Ureter (tissue), 1 donor: ENCODE measurements at regions not wholly inside any gene's neighbourhood (a gene's known extent, or its start where the extent isn't known, plus 50 kb on each side); places are given as distances from the start of the nearest gene placed in this dataset.
A peak's percentile ranks its signal among the peaks of the same experiment; 100 is the strongest.

Experiments used
- DNase-seq: peaks from one replicate; pipeline ENCODE4 v3.0.0-alpha.2; 2020; ENCODE audit warnings: low spot score
- donor health status: DM: yes; HTN: yes; CAD: no.

DNA sequence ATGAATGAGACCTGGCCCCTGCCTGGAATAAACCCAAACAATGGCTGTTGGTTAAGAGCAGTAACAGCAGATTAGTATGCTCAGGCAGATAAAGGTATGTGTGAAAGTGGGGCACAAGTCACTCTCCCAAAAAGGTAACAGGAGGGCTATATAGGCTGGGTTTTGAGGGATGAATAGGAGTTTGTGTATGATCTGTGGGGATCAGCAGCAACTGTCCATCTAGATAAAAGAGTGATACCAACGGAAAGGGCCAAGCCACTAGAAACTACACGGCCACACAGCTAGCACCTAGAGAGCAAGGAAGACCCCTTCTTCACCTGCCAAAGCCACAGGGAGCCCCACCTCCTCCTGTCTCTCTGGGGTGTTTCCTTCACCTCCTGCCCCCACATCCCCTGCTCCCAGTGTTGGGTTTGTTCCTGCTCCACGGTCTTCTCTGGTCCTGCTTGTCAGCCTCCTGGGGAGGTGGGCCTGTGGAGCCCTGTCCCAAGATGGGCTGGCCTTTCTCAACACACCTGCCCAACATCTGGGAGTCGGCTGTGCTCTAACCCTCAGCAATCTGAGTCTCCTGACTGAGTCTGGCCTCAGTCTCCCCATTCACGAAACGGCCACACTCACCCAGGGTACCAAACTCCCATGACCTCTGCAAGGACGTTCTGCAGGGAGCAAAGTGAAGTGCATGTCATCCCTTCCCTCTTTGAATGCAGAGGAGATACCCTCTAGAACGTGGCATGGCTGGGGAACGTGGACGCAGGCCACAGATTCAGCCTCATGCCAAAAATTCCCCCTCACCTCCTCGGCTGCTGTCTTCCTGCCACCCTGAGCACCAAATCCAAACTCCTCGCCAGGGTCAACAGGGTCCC, 108.2 kb downstream of the NCOR2 start:
- DNase-seq = no peak

DNA sequence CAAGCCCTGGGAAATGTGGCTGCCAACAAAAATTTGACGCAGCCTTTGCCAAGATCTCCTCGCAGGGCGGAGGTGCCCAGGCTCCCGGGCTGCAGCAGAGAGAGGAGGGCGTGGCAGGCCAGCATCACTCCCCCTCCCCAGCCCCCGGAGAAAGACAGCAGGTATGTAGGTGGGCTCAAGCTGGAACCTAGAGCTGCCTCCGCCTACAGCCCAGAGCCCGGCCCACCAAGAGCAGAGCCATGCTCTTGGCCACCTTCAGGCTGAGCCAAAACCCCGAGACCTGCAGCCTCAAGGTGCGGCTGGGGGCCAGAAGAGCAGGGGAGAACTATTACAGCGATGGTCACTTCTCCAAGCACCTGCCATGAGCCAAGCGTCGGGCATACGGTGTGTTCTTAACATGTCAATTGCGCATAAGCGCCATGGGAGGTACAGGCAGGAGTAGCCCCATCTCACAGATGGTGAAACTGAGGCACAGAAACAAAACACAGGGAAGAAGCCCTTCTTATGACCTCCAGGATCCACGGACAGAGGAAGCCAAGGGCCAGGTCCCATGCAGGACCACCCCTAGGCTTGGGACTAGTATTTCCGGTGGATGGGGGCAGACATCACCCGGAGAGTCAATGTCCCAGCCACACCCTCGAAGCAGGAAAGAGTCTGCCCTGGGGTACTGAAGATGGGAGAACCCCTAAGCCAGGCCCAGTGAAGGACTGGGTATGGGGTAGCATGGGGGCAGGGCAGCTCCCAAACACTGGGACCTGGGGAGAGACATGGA, 109.0 kb downstream of the NCOR2 start:
- no peak for DNase-seq

DNA sequence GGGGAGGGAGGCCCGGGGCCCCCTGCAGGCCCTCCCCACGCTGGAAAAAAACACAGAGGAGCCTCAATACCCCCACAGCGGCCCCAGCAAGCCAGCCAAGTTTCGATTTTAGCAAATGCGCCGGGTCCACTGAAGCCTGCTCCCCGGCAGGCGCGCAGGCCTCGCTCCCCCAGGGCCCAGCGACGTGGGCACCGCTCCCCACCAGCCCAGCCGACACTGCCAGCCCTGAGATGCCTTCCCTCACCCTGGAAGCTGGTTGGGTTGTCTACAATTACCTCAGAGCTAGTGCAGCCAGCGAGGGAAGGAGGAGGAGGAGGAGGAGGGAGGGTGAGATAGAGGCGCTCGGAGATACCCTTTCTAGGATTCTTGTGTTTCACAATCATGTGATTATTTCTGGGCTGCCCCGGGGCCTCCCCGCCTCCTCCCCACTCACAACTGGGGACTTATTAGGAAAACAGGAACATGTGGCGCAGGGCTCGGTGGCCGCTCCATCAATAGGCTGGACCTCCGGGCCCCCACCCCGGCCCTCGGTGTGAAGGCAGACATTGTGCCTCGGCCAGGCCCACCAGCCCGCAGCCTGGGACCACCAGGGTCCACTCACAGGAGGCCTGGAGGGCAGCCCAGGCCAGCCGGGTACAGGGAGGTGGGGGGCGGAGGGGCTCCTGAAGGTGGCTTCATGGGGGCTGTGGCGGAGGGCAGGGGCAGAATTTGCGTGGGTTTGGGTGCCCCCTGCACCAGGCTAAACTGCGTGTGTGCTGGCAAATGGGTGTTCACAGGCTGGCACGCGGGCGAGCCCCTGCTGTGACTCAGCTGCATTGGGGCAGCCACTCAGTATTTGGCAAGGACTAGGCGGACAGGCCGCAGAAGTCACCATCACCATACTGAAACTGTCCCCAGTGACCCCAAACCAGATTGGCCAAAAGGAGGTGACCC, 109.9 kb downstream of the NCOR2 start:
- DNase-seq = peak; percentile 85

DNA sequence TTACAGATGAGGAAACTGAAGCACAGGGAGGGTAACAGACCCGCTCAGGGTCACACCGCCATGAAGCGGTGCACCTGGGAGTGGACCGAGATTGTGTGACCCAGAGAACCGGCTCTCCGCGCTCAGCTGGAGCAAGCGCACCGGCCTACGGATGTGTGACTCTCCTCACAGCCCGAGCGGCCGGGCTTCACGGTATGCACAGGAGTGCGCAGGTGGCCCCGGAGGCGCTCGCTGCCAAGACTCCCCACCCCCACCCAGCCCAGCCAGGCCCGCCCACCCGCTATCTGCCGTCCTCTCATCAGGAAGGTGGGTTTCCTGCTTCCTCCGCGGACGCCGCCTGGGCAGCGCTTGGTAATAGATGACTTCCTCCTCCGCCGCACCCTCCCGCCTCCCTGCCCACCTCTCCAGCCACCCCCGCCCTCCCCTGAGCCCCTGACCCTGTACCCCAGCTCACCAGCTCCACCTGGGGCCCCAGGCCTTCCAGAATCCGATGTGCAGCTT, 110.7 kb downstream of the NCOR2 start:
- no peak for DNase-seq

DNA sequence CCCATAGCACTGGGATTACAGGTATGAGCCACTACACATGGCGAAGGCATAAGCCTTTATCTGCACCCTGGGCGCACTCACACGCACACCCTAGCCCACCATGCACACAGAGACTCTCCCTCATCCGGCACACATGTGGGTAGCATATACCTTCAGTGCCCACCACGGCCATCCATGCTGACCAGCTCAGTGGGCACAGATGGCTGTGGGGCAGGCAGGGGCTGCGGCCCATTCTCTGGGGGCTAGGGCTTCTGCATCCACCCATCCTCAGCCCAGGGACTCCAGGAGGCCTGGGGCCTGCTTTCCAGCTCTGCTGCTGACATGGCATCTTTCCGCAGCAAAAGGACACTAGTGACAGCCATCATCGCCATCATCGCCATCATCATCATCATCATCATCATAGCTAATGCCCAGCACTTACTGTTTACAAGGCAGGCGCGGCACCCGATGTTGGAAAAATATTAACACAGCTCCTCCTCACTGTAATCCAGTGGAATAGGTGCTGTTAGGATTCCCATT, 111.2 kb downstream of the NCOR2 start:
- DNase-seq = no peak

DNA sequence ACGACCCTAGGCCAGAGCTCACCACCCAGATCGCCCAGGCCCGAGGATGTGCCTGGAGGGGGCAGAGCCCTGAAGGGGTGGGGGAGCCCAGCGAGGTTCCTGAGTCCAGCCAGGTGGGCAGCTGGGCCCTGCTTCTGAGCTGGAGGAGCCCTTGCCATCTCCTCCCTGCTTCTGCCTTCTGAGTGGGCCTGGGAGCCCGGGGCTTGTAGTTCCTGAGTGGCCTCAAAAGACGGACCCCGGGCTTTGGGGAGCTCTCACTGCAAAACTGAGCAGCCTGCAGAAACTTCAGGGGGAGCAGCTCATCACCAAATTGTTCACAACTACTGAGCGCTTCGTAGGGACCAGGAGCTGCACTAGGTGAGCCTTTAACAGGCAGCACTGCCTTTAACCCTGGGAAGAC, 112.1 kb downstream of the NCOR2 start:
- no peak for DNase-seq

DNA sequence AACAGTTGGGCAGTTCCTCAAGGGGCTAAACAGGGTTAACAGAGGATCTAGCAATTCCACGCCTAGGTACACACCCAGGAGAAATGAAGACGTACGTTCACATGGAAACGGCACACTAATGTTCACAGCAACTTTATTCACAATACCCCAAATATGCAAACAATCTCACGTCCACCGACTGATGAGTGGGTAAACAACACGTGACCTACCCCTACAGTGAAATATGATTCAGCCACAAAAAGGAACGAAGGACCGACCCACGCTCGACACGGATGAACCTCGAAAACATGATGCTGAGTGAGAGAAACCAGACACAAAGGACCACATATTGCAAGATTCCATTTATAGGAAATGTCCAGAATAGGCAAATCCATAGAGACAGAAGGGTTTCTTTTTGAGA, 112.7 kb downstream of the NCOR2 start:
- no peak for DNase-seq

DNA sequence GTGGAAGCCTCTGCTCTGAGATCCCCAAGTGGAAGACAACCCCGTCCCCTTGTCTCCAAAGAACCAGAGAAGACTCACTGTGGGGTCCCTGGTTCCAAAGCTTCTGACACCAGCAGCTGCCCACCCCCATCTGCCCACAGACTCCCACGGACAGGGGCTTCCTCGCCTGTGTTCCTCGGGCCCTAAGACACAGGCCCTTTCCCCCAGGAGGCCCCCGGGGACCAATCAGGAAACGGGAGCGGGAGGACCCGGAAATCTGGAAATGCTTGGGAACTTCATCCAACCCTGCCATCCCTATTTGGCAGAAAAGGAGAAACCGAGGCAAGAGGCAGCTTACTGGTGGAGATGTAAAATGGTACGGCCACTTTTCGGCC, 113.1 kb downstream of the NCOR2 start:
- no peak for DNase-seq

DNA sequence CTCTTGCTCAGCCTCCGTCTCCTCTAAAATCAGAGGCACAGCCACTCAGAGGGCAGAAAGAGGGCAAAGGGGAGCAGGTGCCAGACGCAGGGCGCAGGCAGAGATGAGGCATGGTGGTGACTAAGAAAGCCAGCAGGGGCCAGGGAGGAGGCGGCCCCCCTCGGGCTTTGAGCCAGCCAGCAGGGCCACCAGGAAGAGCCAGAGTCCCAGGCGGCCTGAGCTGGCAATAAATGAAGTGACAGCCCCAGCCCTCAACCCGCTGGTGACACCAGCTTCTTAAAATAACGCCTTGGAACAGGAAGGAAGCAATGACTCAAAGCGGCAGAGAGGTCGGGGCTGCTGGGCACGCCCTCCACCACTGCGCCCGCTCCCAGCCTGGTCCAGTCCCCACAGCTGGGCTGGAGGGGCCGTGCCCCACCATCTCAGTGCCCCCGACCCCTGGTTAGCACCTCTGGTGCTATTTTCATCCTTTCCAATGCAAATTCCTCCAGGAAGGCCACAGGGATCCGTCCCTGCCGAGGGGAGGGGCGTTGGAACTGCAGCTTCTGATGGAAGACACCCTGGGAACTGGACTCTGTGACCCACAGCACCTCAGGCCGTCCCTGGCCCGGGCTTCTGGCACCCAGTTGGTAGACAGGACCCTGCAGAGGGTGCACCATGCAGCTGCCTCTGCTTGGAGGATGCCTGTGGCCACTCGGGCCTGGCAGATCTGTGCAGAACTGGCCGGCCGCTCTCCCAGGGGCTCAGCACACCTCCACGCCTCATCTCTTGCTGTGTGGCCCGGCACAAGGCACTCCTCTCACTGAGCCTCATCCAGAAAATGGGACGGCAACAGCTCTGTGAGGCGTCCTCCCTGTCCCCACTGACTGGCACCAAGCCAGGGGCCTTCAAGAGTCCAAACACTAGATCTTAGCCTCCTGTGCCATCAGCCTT, 113.7 kb downstream of the NCOR2 start:
- peak; percentile 87 for DNase-seq

DNA sequence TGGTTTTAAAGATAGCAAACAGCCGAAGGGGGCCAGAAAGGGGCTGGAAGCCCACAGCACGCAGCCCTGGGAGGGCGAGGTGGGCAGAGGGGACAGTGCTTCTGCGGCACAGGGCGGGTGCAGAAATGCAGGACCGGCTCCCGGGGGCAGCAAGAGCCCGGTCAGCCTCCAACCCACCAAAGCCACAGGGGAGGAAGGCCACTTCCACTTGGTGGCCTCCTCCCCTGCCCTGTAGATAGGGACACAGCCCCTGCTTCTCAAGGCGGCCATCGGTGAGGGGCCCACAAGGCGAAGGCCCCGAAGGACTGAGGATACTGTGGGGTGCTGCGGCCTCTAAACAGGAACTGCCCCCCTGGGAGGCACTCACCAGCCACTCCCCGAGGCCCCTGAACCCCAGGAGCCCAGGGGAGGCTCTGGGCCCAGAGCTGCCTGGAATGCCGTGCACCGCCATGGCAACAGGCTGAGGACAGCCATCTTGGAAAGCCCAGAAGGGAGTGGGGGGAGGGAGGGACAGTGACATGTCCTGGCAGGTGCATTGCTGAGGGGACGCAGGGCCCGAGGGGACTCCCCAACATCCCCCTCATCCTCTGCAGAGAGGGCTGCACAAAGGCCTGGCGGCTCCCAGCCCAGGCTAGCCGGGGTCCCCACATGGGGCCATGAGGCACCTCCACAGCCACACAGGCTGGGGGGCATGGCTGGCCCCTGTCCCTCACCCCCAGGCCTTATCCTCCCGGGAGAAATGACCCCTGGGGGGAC, 114.7 kb downstream of the NCOR2 start:
- DNase-seq = no peak

DNA sequence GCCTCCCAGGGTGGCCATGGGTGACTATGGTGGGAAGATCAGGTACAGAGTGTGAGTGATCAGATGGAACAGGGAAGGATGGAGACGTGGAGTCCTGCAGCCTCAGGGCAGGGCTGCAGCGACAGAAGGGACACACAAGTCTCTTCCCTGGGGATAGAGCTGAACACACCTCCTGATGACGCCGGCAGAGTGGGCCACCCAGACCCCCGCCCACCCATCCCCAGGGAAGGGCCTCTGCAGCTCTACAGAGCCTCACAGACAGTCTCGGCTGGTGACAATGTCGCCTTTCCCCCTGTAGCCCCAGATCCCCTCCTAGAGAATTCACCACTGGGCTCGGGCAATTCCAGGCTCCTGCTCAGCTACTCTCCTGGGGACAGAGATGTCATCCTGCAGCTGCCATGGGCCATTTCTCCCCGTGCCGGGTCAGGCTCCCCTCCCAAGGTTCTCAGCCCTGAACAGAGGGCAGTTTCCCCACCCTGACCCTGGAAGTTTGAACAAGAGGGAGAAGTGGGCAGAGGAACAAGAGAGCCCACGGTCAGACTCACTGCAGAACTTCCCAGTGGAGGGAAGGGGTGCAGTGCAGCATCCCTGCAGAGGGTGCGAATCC, 115.7 kb downstream of the NCOR2 start:
- DNase-seq = no peak

DNA sequence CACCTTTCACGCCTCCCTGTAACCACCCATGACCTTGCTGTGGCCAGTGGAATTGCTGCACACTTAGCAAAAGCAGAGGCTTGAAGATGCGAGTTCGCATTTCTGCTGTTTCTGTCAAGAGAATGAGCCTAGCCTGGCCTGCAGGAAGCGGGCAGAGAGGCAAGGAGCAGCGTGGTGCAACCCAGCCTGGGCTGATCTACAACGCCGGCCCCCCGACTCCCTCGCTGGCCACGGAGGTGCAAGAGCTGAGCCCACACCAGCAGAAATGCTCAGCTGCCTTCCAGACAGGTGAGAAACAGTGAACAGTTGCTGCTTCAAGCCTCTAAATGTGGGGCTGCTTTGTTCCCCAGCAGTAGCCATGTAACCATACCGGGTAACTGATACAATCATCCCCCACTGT, 116.4 kb downstream of the NCOR2 start:
- no peak for DNase-seq

DNA sequence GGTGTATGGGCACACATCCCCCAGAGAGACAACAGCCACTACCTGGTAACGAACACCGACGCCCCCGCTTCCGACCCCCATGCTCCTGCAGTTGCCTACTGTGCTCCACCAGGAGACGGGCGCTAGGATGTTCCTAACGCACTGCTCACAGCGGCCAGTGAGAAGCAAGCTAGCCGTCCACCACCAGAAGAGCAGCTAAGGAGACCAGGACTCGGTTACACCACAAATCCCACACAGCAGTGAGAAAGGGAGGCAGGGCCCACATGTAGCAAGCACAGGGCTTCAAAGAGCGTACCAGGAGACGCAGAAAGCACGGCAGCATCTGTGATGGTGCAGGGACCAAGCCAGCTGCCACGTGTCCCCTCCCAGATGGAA, 117.0 kb downstream of the NCOR2 start:
- no peak for DNase-seq

DNA sequence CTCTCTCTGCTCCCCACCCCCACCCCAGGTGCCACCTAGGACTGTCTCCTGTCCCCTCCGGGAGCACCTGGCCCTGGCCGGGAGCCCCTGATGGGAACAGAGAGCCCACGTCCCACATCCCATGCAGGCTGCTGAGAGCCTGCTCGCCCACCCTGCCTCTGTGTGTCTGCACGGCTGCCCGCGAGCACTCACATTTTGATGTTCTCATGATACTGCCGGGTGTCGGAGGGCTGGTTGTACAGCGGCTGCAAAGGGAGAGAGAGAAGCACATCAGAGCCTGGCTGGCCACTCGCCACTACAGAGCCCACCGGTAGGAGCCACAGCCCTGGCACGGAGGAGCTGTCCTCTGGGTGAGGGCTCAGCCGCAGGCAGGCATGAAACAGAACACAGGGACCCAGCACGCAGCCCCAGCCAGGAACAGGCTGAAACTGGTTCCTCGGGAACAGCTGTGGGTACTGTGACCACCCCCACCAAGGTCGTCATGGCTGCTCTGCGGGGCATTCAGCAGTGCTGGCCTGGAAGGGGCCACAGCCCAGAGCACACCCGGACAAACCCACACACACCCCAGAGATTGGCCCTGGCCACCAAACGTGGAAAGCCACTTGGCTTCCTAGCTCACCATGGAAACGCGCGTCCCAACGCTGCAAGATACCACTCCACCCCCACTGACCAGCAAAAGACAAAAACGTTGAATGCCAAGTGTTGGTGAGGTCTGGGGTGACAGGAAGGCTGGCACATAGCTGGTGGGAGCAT, 117.6 kb downstream of the NCOR2 start:
- no peak for DNase-seq

DNA sequence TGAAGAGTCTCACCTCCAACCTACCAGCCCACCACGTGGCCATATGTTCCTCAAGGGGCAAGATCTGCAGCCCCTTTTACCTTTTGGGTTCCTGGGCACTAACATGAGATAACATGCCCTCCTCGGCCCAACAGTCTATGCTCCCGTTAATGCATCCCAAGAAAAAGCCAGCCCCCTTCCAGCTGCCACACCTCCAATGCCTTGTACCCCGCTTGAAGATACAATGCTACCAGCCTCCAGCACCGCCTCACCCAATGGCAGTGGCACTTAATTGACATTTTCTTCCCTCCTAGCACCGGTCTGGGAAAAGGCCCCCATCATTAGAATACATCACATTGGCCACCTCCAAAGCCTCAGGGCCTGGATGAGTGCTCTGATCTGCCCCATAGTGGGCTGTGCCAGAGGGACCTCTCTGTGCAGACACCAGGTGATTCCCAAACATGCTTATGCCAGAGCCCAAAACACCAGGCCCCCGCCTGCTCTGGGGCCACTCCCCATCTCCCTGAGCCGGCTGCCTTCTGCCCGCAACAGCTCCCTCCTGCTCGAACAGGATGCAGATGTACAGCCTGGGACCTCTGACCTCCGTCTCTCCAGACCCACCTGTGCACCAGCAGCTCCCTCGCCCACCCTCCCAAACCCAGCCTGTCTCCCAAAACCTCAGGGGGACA, 118.3 kb downstream of the NCOR2 start:
- no peak for DNase-seq

DNA sequence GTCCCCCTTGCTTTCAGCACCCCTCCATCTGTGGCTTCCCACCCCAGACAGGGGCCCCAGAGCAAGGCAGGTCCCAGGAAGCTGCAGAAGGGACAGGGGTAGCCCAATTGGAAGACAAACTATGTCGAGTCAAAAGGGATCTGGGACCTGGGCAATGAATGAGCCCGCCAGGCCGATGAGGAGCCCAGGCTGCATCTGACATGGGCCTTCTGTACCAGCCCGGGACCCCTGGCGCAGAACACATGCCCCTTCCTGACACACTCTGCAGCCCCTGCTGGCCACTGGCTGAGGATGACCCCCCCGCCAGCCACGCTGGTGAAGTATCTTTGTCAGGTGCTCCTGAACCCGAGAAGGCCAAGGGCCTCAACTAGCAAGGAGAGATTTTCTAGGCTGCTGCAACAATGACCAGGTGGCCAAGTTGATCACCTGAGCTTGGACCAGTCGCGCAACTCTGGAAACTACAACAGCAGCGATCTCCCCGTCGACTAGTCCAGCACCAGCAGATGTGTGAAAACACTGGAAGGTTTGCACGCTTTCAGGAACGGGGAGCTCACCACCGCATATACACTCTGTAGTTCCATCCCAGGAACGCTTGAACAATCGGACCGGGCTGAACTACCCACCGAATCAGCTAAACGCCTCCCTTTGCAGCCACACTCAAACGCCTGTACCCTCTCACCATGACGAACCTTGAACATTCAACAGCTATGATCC, 119.0 kb downstream of the NCOR2 start:
- DNase-seq = no peak

DNA sequence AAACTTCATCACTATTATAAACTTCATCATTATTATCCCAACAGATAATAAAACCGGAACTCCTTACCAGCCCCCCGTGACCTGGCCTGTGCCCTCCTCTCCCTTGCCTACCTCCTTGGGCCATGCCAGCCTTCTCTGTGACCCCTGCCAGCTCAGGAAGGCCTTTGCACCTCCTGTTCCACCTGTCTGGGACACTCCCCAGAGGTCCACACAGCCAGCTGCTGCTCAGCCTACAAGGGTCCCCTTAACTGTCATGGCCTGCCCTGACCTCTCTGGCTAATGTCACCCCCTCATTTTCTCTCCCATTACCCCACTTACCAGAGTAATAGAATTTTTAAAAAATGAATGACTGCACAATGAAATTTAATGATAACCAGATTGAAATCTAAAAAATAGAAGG, 121.0 kb downstream of the NCOR2 start:
- DNase-seq = no peak

DNA sequence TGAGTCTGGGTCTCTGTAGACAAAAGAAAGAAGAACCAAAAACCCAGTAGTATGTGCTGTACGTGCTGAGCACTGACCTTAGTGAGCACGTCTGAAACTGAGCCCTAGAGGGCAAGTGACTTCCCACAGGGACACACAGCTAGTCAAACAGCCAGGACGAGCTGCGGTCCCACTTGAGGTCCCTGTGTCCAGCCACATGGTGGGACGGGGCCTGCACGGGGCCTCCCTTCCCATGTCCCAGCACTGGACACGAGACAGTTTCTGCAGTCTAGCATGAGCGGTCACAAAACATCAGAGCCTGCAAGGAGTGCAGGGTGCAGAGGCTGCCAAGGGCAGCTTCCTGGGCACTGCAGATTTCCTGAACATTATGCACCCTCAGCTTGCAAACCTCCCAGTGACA, 121.6 kb downstream of the NCOR2 start:
- DNase-seq = no peak
